ENCODE measurements at regions not wholly inside any gene's neighbourhood (a gene's known extent, or its start where the extent isn't known, plus 50 kb on each side); places are given as distances from the start of the nearest gene placed in this dataset.

DNA sequence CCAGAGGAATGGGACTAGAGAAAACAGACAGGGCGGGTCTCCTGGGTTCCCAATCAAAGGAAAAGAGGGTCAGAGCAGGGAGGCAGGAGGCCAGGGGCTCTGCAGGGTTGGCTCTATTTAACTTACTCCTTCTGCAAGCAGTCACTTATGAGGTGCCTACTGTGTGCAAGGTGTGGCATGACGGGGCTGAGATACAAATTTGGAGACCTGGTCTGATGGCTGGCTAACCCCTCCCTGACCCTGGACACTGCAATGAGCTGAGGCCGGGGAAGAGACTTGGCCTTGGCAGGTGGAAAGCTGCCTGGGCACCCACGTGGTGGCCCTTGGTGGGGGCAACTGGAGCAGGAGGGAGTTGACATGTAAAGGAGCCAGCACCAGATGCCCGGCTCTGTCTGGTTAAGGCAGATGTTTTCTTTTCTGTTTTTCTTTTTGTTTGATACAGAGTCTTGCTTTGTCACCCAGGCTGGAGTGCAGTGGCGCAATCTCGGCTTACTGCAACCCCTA, 148.5 kb upstream of the GATA6 start:
- Histone ChIP-seq H3K4me1 (ENCODE audit: control insufficient read depth, insufficient read depth, low read length) (no peaks in the 10 kb centered on the region), H3K9ac (ENCODE audit: low read length) (no peak overlapping the region), H3K27me3 (replicated peaks; ENCODE audit: control insufficient read depth, insufficient read depth, low read length) (peaks cover 4% of the 10 kb centered on the region), H3K36me3 (ENCODE audit: control insufficient read depth, insufficient read depth, low read length, severe bottlenecking) (no peaks in the 10 kb centered on the region), H3K9me3 (ENCODE audit: control insufficient read depth, low read length) (no peaks in the 10 kb centered on the region), H3K4me3 (ENCODE audit: low read length) (no peak overlapping the region)
- DNase-seq (ENCODE audit: low read depth): no peak

DNA sequence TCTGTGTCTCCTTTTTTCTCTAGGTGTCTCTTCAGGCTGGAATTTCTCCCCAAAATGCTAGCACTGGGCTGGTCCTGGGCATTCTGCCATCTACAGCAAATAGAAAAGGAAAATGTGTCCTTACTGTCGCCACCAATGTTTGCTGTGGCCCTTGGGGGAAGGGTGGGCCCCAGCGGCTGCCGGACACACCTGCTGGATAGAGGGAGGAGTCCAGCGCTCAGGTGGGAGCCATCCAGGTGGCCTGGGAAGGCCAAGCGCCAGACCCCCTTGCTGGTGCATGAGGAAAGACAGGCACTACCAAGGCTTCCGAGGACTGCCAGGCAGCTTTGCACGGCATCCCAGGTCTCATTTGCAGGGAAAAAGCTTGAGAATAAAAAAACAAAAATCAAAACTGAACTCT, 147.7 kb upstream of the GATA6 start:
- Histone ChIP-seq H3K4me3 (ENCODE audit: low read length) (no peak overlapping the region), H3K9me3 (ENCODE audit: control insufficient read depth, low read length) (no peaks in the 10 kb centered on the region), H3K9ac (ENCODE audit: low read length) (no peak overlapping the region), H3K27me3 (replicated peaks; ENCODE audit: control insufficient read depth, insufficient read depth, low read length) (peaks cover 7% of the 10 kb centered on the region), H3K4me1 (ENCODE audit: control insufficient read depth, insufficient read depth, low read length) (no peaks in the 10 kb centered on the region), H3K36me3 (ENCODE audit: control insufficient read depth, insufficient read depth, low read length, severe bottlenecking) (no peaks in the 10 kb centered on the region)
- no peak for DNase-seq (ENCODE audit: low read depth)

DNA sequence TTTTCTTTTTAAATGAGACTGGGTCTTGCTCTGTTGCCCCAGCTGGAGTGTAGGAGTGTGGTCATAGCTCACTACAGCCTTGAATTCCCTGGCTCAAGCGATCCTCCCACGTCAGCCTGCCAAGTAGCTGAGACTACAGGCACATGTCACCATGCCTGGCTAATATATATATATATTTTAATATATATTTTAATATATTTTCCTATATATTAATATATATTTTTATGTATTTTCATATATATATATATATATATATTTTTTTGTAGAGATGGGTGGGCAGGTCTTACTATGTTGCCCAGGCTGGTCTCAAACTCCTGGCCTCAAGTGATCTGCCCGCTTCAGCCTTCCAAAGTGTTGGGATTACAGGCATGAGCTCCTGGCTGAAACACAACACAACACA, 144.5 kb upstream of the GATA6 start:
- no peak for DNase-seq (ENCODE audit: low read depth)
- Histone ChIP-seq H3K36me3 (ENCODE audit: control insufficient read depth, insufficient read depth, low read length, severe bottlenecking) (no peaks in the 10 kb centered on the region), H3K4me1 (ENCODE audit: control insufficient read depth, insufficient read depth, low read length) (no peaks in the 10 kb centered on the region), H3K9me3 (ENCODE audit: control insufficient read depth, low read length) (no peaks in the 10 kb centered on the region), H3K4me3 (ENCODE audit: low read length) (no peak overlapping the region), H3K27me3 (replicated peaks; ENCODE audit: control insufficient read depth, insufficient read depth, low read length) (peaks cover 16% of the 10 kb centered on the region), H3K9ac (ENCODE audit: low read length) (no peak overlapping the region)

GRCh38 chr18:22026362-22026761, 143.0 kb upstream of the GATA6 start:
- Histone ChIP-seq H3K36me3 (ENCODE audit: control insufficient read depth, insufficient read depth, low read length, severe bottlenecking) (no peaks in the 10 kb centered on the region), H3K4me3 (ENCODE audit: low read length) (no peak overlapping the region), H3K9me3 (ENCODE audit: control insufficient read depth, low read length) (no peaks in the 10 kb centered on the region), H3K27me3 (replicated peaks; ENCODE audit: control insufficient read depth, insufficient read depth, low read length) (peaks cover 16% of the 10 kb centered on the region), H3K9ac (ENCODE audit: low read length) (no peak overlapping the region), H3K4me1 (ENCODE audit: control insufficient read depth, insufficient read depth, low read length) (no peaks in the 10 kb centered on the region)
- DNase-seq (ENCODE audit: low read depth): no peak

GRCh38 chr18:22026889-22027288, 142.5 kb upstream of the GATA6 start:
- no peaks in the 10 kb centered on the region for H3K4me1 ChIP-seq (ENCODE audit: control insufficient read depth, insufficient read depth, low read length)
- no peaks in the 10 kb centered on the region for H3K36me3 ChIP-seq (ENCODE audit: control insufficient read depth, insufficient read depth, low read length, severe bottlenecking)
- DNase-seq (ENCODE audit: low read depth): no peak

GRCh38 chr18:22031611-22032010, 137.8 kb upstream of the GATA6 start:
- no peaks in the 10 kb centered on the region for H3K36me3 ChIP-seq (ENCODE audit: control insufficient read depth, insufficient read depth, low read length, severe bottlenecking)
- peaks cover 12% of the 10 kb centered on the region for H3K27me3 ChIP-seq (replicated peaks; ENCODE audit: control insufficient read depth, insufficient read depth, low read length)
- peaks cover 8% of the 10 kb centered on the region for H3K4me1 ChIP-seq (ENCODE audit: control insufficient read depth, insufficient read depth, low read length)
- no peak overlapping the region for H3K9ac ChIP-seq (ENCODE audit: low read length)
- H3K9me3 ChIP-seq (ENCODE audit: control insufficient read depth, low read length): no peaks in the 10 kb centered on the region
- H3K4me3 ChIP-seq (ENCODE audit: low read length): no peak overlapping the region
- DNase-seq (ENCODE audit: low read depth): no peak

More at GRCh38 chr18:22026889-22027288, 142.5 kb upstream of the GATA6 start:
- Histone ChIP-seq H3K4me3 (ENCODE audit: low read length) (no peak overlapping the region), H3K9ac (ENCODE audit: low read length) (no peak overlapping the region), H3K9me3 (ENCODE audit: control insufficient read depth, low read length) (no peaks in the 10 kb centered on the region), H3K27me3 (replicated peaks; ENCODE audit: control insufficient read depth, insufficient read depth, low read length) (peaks cover 16% of the 10 kb centered on the region)

DNA sequence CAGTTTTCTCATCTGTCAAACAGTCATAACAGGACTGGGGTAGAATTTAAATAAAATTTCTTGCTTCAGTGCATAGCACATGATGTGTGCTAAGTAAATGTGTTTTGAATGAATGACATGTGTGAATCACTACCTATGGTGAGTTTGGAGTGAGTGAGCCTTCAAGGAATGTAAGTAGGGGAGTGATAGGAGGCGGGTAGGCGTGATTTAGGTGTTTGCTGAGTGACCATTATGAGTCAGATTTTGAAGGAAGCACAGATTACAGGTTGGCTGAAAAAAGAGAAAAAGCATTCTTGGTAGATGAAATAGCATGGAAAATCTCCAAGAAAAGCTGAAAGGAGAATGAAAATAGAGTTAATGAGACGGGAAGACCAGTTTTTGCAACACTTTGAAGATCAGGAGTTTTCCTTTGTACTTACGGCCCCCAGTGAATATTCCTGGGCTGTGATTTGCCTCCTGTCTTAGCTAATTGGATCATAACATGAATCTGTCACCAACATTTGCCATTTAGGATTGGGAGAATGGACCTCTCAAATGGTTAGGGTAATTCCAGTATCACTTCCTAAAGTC, 136.9 kb upstream of the GATA6 start:
- peaks cover 8% of the 10 kb centered on the region for H3K4me1 ChIP-seq (ENCODE audit: control insufficient read depth, insufficient read depth, low read length)
- no peak overlapping the region for H3K9ac ChIP-seq (ENCODE audit: low read length)
- no peaks in the 10 kb centered on the region for H3K9me3 ChIP-seq (ENCODE audit: control insufficient read depth, low read length)
- no peaks in the 10 kb centered on the region for H3K36me3 ChIP-seq (ENCODE audit: control insufficient read depth, insufficient read depth, low read length, severe bottlenecking)
- DNase-seq (ENCODE audit: low read depth): peak; percentile 45
- peaks cover 12% of the 10 kb centered on the region for H3K27me3 ChIP-seq (replicated peaks; ENCODE audit: control insufficient read depth, insufficient read depth, low read length)
- H3K4me3 ChIP-seq (ENCODE audit: low read length): no peak overlapping the region

GRCh38 chr18:22033085-22033484, 136.3 kb upstream of the GATA6 start:
- Histone ChIP-seq H3K9ac (ENCODE audit: low read length) (no peak overlapping the region), H3K36me3 (ENCODE audit: control insufficient read depth, insufficient read depth, low read length, severe bottlenecking) (no peaks in the 10 kb centered on the region), H3K9me3 (ENCODE audit: control insufficient read depth, low read length) (no peaks in the 10 kb centered on the region), H3K27me3 (replicated peaks; ENCODE audit: control insufficient read depth, insufficient read depth, low read length) (peaks cover 12% of the 10 kb centered on the region), H3K4me1 (ENCODE audit: control insufficient read depth, insufficient read depth, low read length) (peaks cover 8% of the 10 kb centered on the region), H3K4me3 (ENCODE audit: low read length) (no peak overlapping the region)
- no peak for DNase-seq (ENCODE audit: low read depth)

DNA sequence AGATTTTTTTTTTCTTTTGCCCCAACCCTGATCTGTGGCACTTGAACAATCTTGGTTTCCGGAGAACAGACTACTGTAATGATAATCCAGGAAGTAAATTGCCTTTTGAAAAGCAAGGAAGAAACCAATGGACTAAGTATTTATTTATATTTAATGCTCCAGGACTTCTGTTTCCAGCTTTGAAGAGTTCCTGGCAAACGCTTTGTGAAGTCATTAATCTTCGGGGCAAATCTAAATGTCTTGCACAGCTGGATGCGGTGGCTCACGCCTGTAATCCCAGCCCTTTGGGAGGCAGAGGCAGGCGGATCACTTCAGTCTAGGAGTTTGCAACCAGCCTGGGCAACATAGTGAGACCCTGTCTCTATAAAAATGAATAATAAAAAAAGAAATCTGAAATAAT, 135.1 kb upstream of the GATA6 start:
- DNase-seq (ENCODE audit: low read depth): no peak
- Histone ChIP-seq H3K36me3 (ENCODE audit: control insufficient read depth, insufficient read depth, low read length, severe bottlenecking) (no peaks in the 10 kb centered on the region), H3K4me1 (ENCODE audit: control insufficient read depth, insufficient read depth, low read length) (peaks cover 8% of the 10 kb centered on the region)

GRCh38 chr18:22040533-22040932, 128.9 kb upstream of the GATA6 start:
- Histone ChIP-seq H3K27me3 (replicated peaks; ENCODE audit: control insufficient read depth, insufficient read depth, low read length) (peaks cover 42% of the 10 kb centered on the region), H3K4me1 (ENCODE audit: control insufficient read depth, insufficient read depth, low read length) (no peaks in the 10 kb centered on the region), H3K9ac (ENCODE audit: low read length) (no peak overlapping the region), H3K4me3 (ENCODE audit: low read length) (no peak overlapping the region), H3K9me3 (ENCODE audit: control insufficient read depth, low read length) (no peaks in the 10 kb centered on the region), H3K36me3 (ENCODE audit: control insufficient read depth, insufficient read depth, low read length, severe bottlenecking) (no peaks in the 10 kb centered on the region)
- no peak for DNase-seq (ENCODE audit: low read depth)

More for the DNA sequence above, 135.1 kb upstream of the GATA6 start:
- H3K9ac ChIP-seq (ENCODE audit: low read length): no peak overlapping the region
- H3K4me3 ChIP-seq (ENCODE audit: low read length): no peak overlapping the region
- peaks cover 10% of the 10 kb centered on the region for H3K27me3 ChIP-seq (replicated peaks; ENCODE audit: control insufficient read depth, insufficient read depth, low read length)
- no peaks in the 10 kb centered on the region for H3K9me3 ChIP-seq (ENCODE audit: control insufficient read depth, low read length)

GRCh38 chr18:22043837-22044236, 125.6 kb upstream of the GATA6 start:
- DNase-seq (ENCODE audit: low read depth): no peak
- Histone ChIP-seq H3K27me3 (replicated peaks; ENCODE audit: control insufficient read depth, insufficient read depth, low read length) (peaks cover 59% of the 10 kb centered on the region), H3K4me1 (ENCODE audit: control insufficient read depth, insufficient read depth, low read length) (no peaks in the 10 kb centered on the region), H3K36me3 (ENCODE audit: control insufficient read depth, insufficient read depth, low read length, severe bottlenecking) (no peaks in the 10 kb centered on the region), H3K9me3 (ENCODE audit: control insufficient read depth, low read length) (no peaks in the 10 kb centered on the region), H3K4me3 (ENCODE audit: low read length) (no peak overlapping the region), H3K9ac (ENCODE audit: low read length) (no peak overlapping the region)

All from adipocyte (in vitro differentiated cells).